SK-N-SH treated with all-trans-retinoic acid at 6 μM for 48 hours (cell line): ENCODE measurements at regions not wholly inside any gene's neighbourhood (a gene's known extent, or its start where the extent isn't known, plus 50 kb on each side); places are given as distances from the start of the nearest gene placed in this dataset.

Source experiments
- ATAC-seq: fragments of 200-7000 bp; cut with Tn5 transposase; 3 replicates; pipeline ENCODE4 v1.9.1; 2020; ENCODE audit warnings: mild to moderate bottlenecking, moderate library complexity
- ARNTL ChIP-seq: fragments of 450-650 bp; formaldehyde crosslinking; IDR thresholded peaks from 2 replicates; pipeline ENCODE4 v1.5.0; 2020; ENCODE audit warnings: low read depth, mild to moderate bottlenecking, moderate library complexity, borderline replicate concordance
- BACH2 ChIP-seq: fragments of 250-450 bp; sonication (Bioruptor Pico); IDR thresholded peaks from 2 replicates; pipeline ENCODE4 v1.9.0; 2021; ENCODE audit warnings: mild to moderate bottlenecking, borderline replicate concordance
- CSDC2 ChIP-seq: fragments of 250-450 bp; sonication (Bioruptor Pico); IDR thresholded peaks from 2 replicates; pipeline ENCODE4 v1.5.0; 2020; ENCODE audit warnings: mild to moderate bottlenecking, moderate library complexity
- ESRRG ChIP-seq: fragments of 250-450 bp; sonication (Bioruptor Pico); IDR thresholded peaks from 2 replicates; pipeline ENCODE4 v1.6.1; 2021; ENCODE audit warnings: mild to moderate bottlenecking
- GLIS3 ChIP-seq: fragments of 250-450 bp; sonication (Bioruptor Pico); IDR thresholded peaks from 2 replicates; pipeline ENCODE4 v1.5.0; 2020; ENCODE audit warnings: mild to moderate bottlenecking, moderate library complexity
- OSR1 ChIP-seq: fragments of 250-450 bp; sonication (Bioruptor Pico); IDR thresholded peaks from 2 replicates; pipeline ENCODE4 v1.8.0; 2022; ENCODE audit warnings: moderate library complexity, mild to moderate bottlenecking, inconsistent platforms
- PPARA ChIP-seq: fragments of 250-450 bp; sonication (Bioruptor Pico); IDR thresholded peaks from 2 replicates; pipeline ENCODE4 v1.5.0; 2020; ENCODE audit warnings: mild to moderate bottlenecking, borderline replicate concordance
- SNAI2 ChIP-seq: fragments of 250-450 bp; sonication (Bioruptor Pico); IDR thresholded peaks from 2 replicates; pipeline ENCODE4 v1.5.0; 2020; ENCODE audit warnings: mild to moderate bottlenecking, moderate library complexity
- TCF4 ChIP-seq: fragments of 250-450 bp; sonication (Bioruptor Pico); IDR thresholded peaks from 2 replicates; pipeline ENCODE4 v1.8.0; 2021; ENCODE audit warnings: mild to moderate bottlenecking, moderate library complexity, borderline replicate concordance
- TOX ChIP-seq: fragments of 250-450 bp; sonication (Bioruptor Pico); IDR thresholded peaks from 2 replicates; pipeline ENCODE4 v1.8.0; 2021; ENCODE audit warnings: mild to moderate bottlenecking, moderate library complexity, borderline replicate concordance
- ZC3H10 ChIP-seq: fragments of 250-450 bp; sonication (Bioruptor Pico); IDR thresholded peaks from 2 replicates; pipeline ENCODE4 v1.5.1; 2021; ENCODE audit warnings: mild to moderate bottlenecking, moderate library complexity
- ZFP3 ChIP-seq: fragments of 250-450 bp; sonication (Bioruptor Pico); IDR thresholded peaks from 2 replicates; pipeline ENCODE4 v1.5.0; 2020; ENCODE audit warnings: mild to moderate bottlenecking, moderate library complexity
- ZFP30 ChIP-seq: fragments of 450-650 bp; formaldehyde crosslinking; IDR thresholded peaks from 2 replicates; pipeline ENCODE4 v1.5.0; 2022; ENCODE audit warnings: mild to moderate bottlenecking, moderate library complexity
- ZNF565 ChIP-seq: fragments of 450-650 bp; formaldehyde crosslinking; conservative IDR thresholded peaks from 2 replicates; pipeline ENCODE4 v1.5.0; 2020; ENCODE audit warnings: low read depth, mild to moderate bottlenecking, moderate library complexity
- ZNF70 ChIP-seq: fragments of 450-650 bp; formaldehyde crosslinking; IDR thresholded peaks from 2 replicates; pipeline ENCODE4 v1.5.0; 2020; ENCODE audit warnings: mild to moderate bottlenecking, moderate library complexity
- TF ChIP-seq, protein P1 (sequence below): fragments of 250-450 bp; sonication (Bioruptor Pico); IDR thresholded peaks from 2 replicates; pipeline ENCODE4 v1.5.0; 2020; ENCODE audit warnings: mild to moderate bottlenecking, moderate library complexity
- TF ChIP-seq, protein P2 (sequence below): fragments of 250-450 bp; sonication (Bioruptor Pico); IDR thresholded peaks from 2 replicates; pipeline ENCODE4 v1.5.1; 2021; ENCODE audit warnings: mild to moderate bottlenecking, moderate library complexity
- TF ChIP-seq, protein P3 (sequence below): fragments of 250-450 bp; sonication (Bioruptor Pico); IDR thresholded peaks from 2 replicates; pipeline ENCODE4 v1.8.0; 2020; ENCODE audit warnings: mild to moderate bottlenecking, moderate library complexity, borderline replicate concordance

DNA sequence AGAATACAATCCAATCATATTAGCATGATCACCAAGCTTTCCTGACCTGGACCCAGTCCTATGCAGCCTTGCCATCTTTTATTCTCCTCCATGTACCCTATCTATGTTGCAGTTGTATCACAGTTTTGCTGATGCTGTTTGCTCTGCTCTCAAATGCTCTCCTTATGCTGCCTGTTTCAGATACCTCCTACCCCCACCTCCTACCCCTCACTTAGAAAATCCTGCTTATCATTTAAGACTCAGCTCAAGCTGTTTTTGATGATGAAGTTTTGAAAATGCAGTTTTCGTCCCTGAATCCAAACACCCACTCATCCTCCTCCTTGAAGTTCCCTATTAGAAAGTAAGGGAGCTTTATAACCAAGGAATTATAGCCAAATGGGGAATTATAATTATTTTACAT, 457.4 kb upstream of the ATP2B1 start:
- TF ChIP-seq TCF4 (CRISPR knock-in tag), result no peak
- TF ChIP-seq TOX (CRISPR knock-in tag), result no peak
- ATAC-seq, result no peak

DNA sequence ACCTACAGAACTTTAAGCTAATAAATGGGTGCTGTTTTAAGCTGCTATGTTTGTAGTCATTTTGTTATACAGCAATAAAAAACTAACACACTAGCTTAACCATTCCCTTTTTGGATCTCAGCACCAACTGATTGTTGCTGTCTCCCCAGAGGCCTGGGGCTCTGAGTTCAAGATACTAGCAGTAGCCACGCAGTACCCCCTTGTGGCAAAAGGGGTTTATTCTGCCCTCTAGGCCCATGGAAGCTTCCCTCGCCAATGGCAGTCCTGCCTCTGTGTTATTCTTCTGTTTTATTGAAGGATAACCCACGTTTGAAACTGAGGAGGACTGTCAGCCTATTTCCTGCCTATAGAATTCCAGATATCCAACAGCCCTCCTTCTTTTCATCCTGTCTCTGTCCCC, 455.3 kb upstream of the ATP2B1 start:
- TF ChIP-seq ESRRG, result no peak
- no peak for TF ChIP-seq TCF4 (CRISPR knock-in tag)
- no peak for TF ChIP-seq GLIS3 (CRISPR knock-in tag)
- no peak for TF ChIP-seq ZNF70 (CRISPR knock-in tag)
- TF ChIP-seq OSR1 (CRISPR knock-in tag), result no peak
- no peak for TF ChIP-seq PPARA (CRISPR knock-in tag)
- 0 out of 3 replicates have a peak, but pooled peaks have one; percentile 28 for ATAC-seq

DNA sequence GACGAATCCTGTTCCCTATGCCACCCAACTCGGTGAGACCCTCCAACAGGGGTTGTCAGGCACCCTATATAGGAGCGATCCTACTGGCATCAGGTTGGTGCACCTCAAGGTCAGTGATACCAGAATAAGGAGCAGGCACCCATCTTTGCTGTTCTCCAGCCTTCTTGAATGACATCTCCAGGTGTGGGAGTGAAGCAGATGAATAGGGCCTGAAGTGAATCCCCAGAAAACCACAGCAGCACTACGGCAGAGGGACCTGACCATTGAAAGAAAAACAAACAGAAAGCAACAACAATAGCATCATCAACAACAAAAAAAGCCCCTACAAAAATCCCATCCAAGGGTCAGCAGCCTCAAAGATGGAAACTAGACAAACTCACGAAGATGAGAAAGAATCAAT, 445.2 kb upstream of the ATP2B1 start:
- ATAC-seq, result no peak
- TF ChIP-seq PPARA (CRISPR knock-in tag), result no peak
- no peak for TF ChIP-seq ZC3H10 (CRISPR knock-in tag)
- TF ChIP-seq ARNTL (CRISPR knock-in tag), result no peak
- TF ChIP-seq ZNF70 (CRISPR knock-in tag), result no peak

- TF ChIP-seq CSDC2, result no peak
- no peak for TF ChIP-seq SNAI2 (CRISPR knock-in tag)
Observed at GRCh38 chr12:90152897-90153624, 444.4 kb upstream of the ATP2B1 start.

DNA sequence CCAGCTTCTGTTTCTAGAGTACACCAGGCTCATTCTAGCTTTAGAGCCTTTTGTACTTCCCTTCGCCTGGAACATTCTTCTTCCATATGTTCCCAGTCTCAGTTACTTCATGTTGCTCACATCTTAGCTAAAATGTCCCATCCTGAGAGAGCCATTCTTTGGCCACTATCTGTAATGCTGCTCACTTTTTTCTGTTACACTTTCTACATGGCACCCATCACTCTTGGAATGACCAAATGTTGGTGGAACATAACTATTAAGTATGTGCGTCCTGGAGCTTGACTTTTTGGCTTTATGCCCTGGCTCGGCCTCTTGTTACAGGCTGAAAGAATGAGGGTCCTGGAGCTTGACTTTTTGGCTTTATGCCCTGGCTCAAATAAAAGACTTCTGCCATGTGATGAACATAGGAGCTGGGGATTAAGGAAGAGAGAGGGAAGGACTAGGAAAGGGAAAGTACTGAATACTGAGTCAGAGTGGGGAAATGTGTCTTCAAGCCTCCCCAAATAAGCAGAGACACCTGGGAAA, 442.9 kb upstream of the ATP2B1 start:
- ATAC-seq, result no peak
- TF ChIP-seq TOX (CRISPR knock-in tag), result no peak
- TF ChIP-seq, protein P1, sequence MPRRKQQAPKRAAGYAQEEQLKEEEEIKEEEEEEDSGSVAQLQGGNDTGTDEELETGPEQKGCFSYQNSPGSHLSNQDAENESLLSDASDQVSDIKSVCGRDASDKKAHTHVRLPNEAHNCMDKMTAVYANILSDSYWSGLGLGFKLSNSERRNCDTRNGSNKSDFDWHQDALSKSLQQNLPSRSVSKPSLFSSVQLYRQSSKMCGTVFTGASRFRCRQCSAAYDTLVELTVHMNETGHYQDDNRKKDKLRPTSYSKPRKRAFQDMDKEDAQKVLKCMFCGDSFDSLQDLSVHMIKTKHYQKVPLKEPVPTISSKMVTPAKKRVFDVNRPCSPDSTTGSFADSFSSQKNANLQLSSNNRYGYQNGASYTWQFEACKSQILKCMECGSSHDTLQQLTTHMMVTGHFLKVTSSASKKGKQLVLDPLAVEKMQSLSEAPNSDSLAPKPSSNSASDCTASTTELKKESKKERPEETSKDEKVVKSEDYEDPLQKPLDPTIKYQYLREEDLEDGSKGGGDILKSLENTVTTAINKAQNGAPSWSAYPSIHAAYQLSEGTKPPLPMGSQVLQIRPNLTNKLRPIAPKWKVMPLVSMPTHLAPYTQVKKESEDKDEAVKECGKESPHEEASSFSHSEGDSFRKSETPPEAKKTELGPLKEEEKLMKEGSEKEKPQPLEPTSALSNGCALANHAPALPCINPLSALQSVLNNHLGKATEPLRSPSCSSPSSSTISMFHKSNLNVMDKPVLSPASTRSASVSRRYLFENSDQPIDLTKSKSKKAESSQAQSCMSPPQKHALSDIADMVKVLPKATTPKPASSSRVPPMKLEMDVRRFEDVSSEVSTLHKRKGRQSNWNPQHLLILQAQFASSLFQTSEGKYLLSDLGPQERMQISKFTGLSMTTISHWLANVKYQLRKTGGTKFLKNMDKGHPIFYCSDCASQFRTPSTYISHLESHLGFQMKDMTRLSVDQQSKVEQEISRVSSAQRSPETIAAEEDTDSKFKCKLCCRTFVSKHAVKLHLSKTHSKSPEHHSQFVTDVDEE (CRISPR knock-in tag), result no peak
- TF ChIP-seq ZNF565 (CRISPR knock-in tag), result no peak
- TF ChIP-seq ZFP30, result no peak
- no peak for TF ChIP-seq ESRRG
- no peak for TF ChIP-seq ARNTL (CRISPR knock-in tag)
- TF ChIP-seq, protein P2, sequence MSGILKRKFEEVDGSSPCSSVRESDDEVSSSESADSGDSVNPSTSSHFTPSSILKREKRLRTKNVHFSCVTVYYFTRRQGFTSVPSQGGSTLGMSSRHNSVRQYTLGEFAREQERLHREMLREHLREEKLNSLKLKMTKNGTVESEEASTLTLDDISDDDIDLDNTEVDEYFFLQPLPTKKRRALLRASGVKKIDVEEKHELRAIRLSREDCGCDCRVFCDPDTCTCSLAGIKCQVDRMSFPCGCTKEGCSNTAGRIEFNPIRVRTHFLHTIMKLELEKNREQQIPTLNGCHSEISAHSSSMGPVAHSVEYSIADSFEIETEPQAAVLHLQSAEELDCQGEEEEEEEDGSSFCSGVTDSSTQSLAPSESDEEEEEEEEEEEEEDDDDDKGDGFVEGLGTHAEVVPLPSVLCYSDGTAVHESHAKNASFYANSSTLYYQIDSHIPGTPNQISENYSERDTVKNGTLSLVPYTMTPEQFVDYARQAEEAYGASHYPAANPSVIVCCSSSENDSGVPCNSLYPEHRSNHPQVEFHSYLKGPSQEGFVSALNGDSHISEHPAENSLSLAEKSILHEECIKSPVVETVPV (CRISPR knock-in tag), result no peak
- no peak for TF ChIP-seq BACH2

More at GRCh38 chr12:90152897-90153624, 444.4 kb upstream of the ATP2B1 start:
- no peak for ATAC-seq

DNA sequence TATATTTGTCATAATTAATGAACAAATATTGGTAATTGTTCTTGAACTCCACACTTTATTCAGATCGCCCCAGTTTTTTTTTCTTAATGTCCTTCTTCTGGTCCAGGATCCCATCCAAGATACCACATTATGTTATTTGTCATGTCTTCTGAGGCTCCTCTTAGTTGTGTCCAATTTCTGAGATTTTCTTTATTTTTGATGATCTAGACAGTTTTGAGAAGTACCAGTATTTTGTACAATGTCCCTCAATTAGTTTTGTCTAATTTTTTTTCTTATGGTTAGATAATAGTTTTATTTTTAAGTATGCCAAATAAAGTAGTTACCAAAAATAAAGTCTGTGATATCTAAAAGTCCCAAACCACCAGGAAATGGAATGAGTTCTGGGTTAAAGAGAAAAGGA, 440.8 kb upstream of the ATP2B1 start:
- no peak for TF ChIP-seq ESRRG
- TF ChIP-seq ZFP3 (CRISPR knock-in tag), result no peak
- TF ChIP-seq, protein P1 (CRISPR knock-in tag), result no peak
- TF ChIP-seq CSDC2, result no peak
- TF ChIP-seq, protein P3, sequence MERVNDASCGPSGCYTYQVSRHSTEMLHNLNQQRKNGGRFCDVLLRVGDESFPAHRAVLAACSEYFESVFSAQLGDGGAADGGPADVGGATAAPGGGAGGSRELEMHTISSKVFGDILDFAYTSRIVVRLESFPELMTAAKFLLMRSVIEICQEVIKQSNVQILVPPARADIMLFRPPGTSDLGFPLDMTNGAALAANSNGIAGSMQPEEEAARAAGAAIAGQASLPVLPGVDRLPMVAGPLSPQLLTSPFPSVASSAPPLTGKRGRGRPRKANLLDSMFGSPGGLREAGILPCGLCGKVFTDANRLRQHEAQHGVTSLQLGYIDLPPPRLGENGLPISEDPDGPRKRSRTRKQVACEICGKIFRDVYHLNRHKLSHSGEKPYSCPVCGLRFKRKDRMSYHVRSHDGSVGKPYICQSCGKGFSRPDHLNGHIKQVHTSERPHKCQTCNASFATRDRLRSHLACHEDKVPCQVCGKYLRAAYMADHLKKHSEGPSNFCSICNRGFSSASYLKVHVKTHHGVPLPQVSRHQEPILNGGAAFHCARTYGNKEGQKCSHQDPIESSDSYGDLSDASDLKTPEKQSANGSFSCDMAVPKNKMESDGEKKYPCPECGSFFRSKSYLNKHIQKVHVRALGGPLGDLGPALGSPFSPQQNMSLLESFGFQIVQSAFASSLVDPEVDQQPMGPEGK (CRISPR knock-in tag), result no peak
- ATAC-seq, result no peak
